Loucy (cell line): ENCODE measurements at regions not wholly inside any gene's neighbourhood (a gene's known extent, or its start where the extent isn't known, plus 50 kb on each side); places are given as distances from the start of the nearest gene placed in this dataset.
A peak's percentile ranks its signal among the peaks of the same experiment; 100 is the strongest.

Source experiments
- EZH2phosphoT487 ChIP-seq: fragments of 200-600 bp; IDR thresholded peaks from 2 replicates; pipeline ENCODE4 v1.6.1; 2018; ENCODE audit warnings: antibody characterized with exemption, mild to moderate bottlenecking, moderate library complexity, borderline replicate concordance
- TF ChIP-seq, protein P1 (sequence below): fragments of 200-600 bp; sonication (generic); conservative IDR thresholded peaks from 2 replicates; pipeline ENCODE4 v1.5.1; 2014; ENCODE audit warnings: mild to moderate bottlenecking, antibody characterized with exemption, low read length

DNA sequence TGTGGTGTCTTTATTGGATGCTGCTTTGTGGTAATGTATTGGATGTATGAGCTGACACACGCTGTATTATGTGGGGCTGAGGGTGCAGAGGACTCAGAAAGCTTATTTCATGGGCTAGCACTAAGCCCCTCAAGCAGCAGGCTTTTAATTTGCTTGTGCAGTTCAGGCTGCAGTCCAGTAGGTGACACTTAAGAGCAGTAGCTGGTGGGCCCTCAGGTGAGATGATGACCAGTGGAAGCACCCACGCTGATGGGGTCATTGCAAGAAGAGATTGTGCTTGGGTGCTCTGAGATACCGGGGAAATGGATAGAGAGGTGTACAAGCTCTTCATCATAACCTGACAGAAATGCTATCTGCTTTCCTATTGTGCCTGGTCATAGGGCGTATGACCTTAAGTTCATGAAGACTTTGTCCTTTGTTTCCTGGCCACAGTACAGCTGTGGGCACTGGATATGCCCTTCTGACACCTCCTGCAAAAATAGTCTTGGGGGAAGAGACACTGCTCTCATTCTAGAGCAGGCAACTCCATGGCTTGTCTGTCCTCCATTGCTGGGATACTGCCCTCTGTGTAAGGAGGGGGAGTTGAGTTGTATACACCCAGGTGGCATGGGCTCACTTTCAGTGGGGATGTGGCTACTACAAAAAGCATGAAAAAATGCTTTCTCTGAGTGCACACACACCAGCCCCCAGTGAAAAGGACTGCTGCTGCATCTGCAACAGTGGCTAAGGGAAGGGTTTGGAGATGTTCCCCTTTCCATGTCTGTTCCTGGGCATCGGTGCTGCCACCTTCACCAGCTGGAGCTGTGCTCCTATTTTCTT lies 205.7 kb upstream of the ZSWIM2 start:
- TF ChIP-seq, protein P1, sequence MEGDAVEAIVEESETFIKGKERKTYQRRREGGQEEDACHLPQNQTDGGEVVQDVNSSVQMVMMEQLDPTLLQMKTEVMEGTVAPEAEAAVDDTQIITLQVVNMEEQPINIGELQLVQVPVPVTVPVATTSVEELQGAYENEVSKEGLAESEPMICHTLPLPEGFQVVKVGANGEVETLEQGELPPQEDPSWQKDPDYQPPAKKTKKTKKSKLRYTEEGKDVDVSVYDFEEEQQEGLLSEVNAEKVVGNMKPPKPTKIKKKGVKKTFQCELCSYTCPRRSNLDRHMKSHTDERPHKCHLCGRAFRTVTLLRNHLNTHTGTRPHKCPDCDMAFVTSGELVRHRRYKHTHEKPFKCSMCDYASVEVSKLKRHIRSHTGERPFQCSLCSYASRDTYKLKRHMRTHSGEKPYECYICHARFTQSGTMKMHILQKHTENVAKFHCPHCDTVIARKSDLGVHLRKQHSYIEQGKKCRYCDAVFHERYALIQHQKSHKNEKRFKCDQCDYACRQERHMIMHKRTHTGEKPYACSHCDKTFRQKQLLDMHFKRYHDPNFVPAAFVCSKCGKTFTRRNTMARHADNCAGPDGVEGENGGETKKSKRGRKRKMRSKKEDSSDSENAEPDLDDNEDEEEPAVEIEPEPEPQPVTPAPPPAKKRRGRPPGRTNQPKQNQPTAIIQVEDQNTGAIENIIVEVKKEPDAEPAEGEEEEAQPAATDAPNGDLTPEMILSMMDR, result peak; percentile 33; the same call in 1 of the 2 replicates
- TF ChIP-seq EZH2phosphoT487, result no peak
